ENCODE measurements at regions not wholly inside any gene's neighbourhood (a gene's known extent, or its start where the extent isn't known, plus 50 kb on each side); places are given as distances from the start of the nearest gene placed in this dataset.

DNA sequence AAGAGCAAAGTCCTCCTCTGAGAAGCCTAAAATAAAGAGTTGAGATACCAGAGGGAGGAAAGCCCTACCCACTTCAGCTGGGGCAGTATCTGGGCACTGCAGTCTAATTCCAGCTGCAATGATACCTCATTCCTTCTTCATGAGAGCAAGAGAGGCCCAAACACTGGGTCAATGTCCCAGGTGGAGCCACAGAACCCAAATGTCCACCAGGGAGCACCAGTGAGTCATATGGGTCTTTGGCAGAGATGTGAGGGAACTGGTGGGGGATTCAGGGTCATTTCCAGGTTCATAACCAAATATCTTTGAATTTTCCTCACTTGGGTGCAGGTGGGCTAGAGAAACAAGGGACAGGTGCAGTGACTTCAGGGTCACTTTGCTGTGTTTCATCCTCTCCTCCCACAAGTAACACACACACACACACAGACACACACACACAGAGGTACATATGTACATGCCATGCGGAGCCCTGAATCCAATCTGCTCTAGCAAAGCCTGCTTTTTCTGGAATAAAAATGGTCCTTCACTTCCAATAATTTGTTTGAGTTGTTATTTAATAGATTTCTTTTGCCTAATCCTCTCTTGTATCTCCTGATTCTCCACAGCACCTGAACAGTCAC, 585.4 kb downstream of the SOX6 start:
- WGBS (ENCODE audit: insufficient coverage), result no CpG with 5 or more reads among the region's 1 CpG
- H3K4me3 ChIP-seq (replicated peaks in 1 of 3; ENCODE audit: low read depth in 2 of 3, low read length in 3 of 3), result no peak overlapping the region
- TF ChIP-seq, protein P1, sequence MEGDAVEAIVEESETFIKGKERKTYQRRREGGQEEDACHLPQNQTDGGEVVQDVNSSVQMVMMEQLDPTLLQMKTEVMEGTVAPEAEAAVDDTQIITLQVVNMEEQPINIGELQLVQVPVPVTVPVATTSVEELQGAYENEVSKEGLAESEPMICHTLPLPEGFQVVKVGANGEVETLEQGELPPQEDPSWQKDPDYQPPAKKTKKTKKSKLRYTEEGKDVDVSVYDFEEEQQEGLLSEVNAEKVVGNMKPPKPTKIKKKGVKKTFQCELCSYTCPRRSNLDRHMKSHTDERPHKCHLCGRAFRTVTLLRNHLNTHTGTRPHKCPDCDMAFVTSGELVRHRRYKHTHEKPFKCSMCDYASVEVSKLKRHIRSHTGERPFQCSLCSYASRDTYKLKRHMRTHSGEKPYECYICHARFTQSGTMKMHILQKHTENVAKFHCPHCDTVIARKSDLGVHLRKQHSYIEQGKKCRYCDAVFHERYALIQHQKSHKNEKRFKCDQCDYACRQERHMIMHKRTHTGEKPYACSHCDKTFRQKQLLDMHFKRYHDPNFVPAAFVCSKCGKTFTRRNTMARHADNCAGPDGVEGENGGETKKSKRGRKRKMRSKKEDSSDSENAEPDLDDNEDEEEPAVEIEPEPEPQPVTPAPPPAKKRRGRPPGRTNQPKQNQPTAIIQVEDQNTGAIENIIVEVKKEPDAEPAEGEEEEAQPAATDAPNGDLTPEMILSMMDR (IDR thresholded peaks at IDR 0.05), result peak; percentile 78
- Mint-ChIP-seq H3K36me3 (no peaks in the 10 kb centered on the region), H3K27ac (peak overlapping the region in 1 of 7 donors; percentile 10), H3K4me3 (no peak overlapping the region), H3K27me3 (ENCODE audit: low read depth in 3 of 3) (peaks cover 4 to 10% (median 5%) of the 10 kb centered on the region in 3 donors), H3K9me3 (peaks cover 0 to 2% (median 0%) of the 10 kb centered on the region in 7 donors), H3K4me1 (no peaks in the 10 kb centered on the region)
- no peaks in the 10 kb centered on the region for H3K9me3 ChIP-seq (replicated peaks in 1 of 2; ENCODE audit: control insufficient read depth in 1 of 2, insufficient read depth in 1 of 2, low read length in 2 of 2)
- no peaks in the 10 kb centered on the region for H4K20me1 ChIP-seq (ENCODE audit: insufficient read depth, low read length)
- DNase-seq, result peak; percentile 28 to 56 (median 50)
- no peak overlapping the region for H3K9ac ChIP-seq (ENCODE audit: insufficient read depth, low read length, poor library complexity, severe bottlenecking)
- no peaks in the 10 kb centered on the region for H3K36me3 ChIP-seq (replicated peaks in 1 of 2; ENCODE audit: control insufficient read depth in 1 of 2, insufficient read depth in 2 of 2, low read length in 2 of 2)
- no peak overlapping the region for H3K27ac ChIP-seq (ENCODE audit: low read depth in 1 of 2, low read length in 2 of 2)
- intact Hi-C loops (cut with micrococcal nuclease), result loop anchor here in 1 of 2 donors (10.0 kb wide), 1 partner anchor 844 kb away; no protein-coding TSS in a partner anchor
- peaks cover 0 to 2% of the 10 kb centered on the region in 2 donors for H3K27me3 ChIP-seq (ENCODE audit: control insufficient read depth in 2 of 2, insufficient read depth in 2 of 2, low read length in 2 of 2)
- H3K79me2 ChIP-seq (ENCODE audit: insufficient read depth, low read length), result no peaks in the 10 kb centered on the region
- no peaks in the 10 kb centered on the region for H3K4me1 ChIP-seq (ENCODE audit: control insufficient read depth in 1 of 2, insufficient read depth in 2 of 2, low read length in 2 of 2)
- no peak overlapping the region for H3K4me2 ChIP-seq (replicated peaks; ENCODE audit: extremely low read depth, low read length, poor library complexity, severe bottlenecking)
- H2AFZ ChIP-seq (ENCODE audit: insufficient read depth, low read depth, low read length, poor library complexity, severe bottlenecking), result no peak overlapping the region

DNA sequence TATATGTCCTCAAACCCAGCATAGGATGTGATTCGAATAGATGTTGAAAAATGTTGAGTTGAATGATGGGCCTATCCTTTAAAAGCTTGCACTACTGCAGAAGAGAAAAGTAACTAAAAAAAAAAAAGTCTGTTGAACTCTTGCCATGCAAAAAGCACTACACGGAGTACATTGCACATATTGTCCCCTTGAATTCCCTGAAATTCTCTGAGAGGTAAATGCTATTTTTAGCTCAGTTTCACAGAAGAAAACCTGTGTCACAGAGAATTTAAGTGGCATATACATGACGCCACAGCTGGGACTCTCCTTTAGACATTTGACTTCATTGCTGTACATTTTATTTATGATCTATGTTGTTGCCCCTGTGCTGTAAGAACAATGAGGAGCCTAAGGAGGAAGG, 583.8 kb downstream of the SOX6 start:
- peaks cover 5 to 11% (median 6%) of the 10 kb centered on the region in 3 donors for H3K27me3 Mint-ChIP-seq (ENCODE audit: low read depth in 3 of 3)
- no peak for DNase-seq
- TF ChIP-seq, protein P1 (IDR thresholded peaks at IDR 0.05), result no peak
- Histone ChIP-seq H3K4me2 (replicated peaks; ENCODE audit: extremely low read depth, low read length, poor library complexity, severe bottlenecking) (no peak overlapping the region), H3K4me1 (ENCODE audit: control insufficient read depth in 1 of 2, insufficient read depth in 2 of 2, low read length in 2 of 2) (no peaks in the 10 kb centered on the region), H4K20me1 (ENCODE audit: insufficient read depth, low read length) (no peaks in the 10 kb centered on the region), H3K9ac (ENCODE audit: insufficient read depth, low read length, poor library complexity, severe bottlenecking) (no peak overlapping the region), H3K27me3 (ENCODE audit: control insufficient read depth in 2 of 2, insufficient read depth in 2 of 2, low read length in 2 of 2) (peaks cover 0 to 2% of the 10 kb centered on the region in 2 donors), H3K4me3 (replicated peaks in 1 of 3; ENCODE audit: low read depth in 2 of 3, low read length in 3 of 3) (no peak overlapping the region), H3K36me3 (replicated peaks in 1 of 2; ENCODE audit: control insufficient read depth in 1 of 2, insufficient read depth in 2 of 2, low read length in 2 of 2) (no peaks in the 10 kb centered on the region), H3K9me3 (replicated peaks in 1 of 2; ENCODE audit: control insufficient read depth in 1 of 2, insufficient read depth in 1 of 2, low read length in 2 of 2) (no peaks in the 10 kb centered on the region), H3K79me2 (ENCODE audit: insufficient read depth, low read length) (no peaks in the 10 kb centered on the region), H3K27ac (ENCODE audit: low read depth in 1 of 2, low read length in 2 of 2) (no peak overlapping the region), H2AFZ (ENCODE audit: insufficient read depth, low read depth, low read length, poor library complexity, severe bottlenecking) (no peak overlapping the region)
- H3K4me1 Mint-ChIP-seq, result no peaks in the 10 kb centered on the region
- peak overlapping the region in 1 of 7 donors; percentile 45 for H3K27ac Mint-ChIP-seq
- no peak overlapping the region for H3K4me3 Mint-ChIP-seq
- no peaks in the 10 kb centered on the region for H3K36me3 Mint-ChIP-seq
- intact Hi-C loops (cut with micrococcal nuclease), result loop anchor here in 1 of 2 donors (10.0 kb wide), 1 partner anchor 842 kb away; no protein-coding TSS in a partner anchor
- WGBS (ENCODE audit: insufficient coverage), result 100% methylated on average over 1 of the region's 3 CpGs
- H3K9me3 Mint-ChIP-seq, result peaks cover 0 to 2% (median 0%) of the 10 kb centered on the region in 7 donors
